HAP-1 (cell line): ENCODE measurements at regions not wholly inside any gene's neighbourhood (a gene's known extent, or its start where the extent isn't known, plus 50 kb on each side); places are given as distances from the start of the nearest gene placed in this dataset.
"Not testable (repeated sequence)": the region's sequence is repeated elsewhere in the genome, so short reads cannot be mapped to it uniquely, and the experiment has no call there.

ENCODE experiments used
- DNase-seq, 2 experiments: peaks; one replicate each; pipeline ENCODE4 v3.0.0-alpha.2; 2016 to 2020; ENCODE audit warnings: low spot score in 2 of 2
- H3K27me3 ChIP-seq: fragments of 250-450 bp; sonication (Bioruptor Pico); 2 replicates; pipeline ENCODE4 v1.5.1; 2020; ENCODE audit warnings: low read depth, mild to moderate bottlenecking, moderate library complexity
- H3K36me3 ChIP-seq: fragments of 250-450 bp; sonication (Bioruptor Pico); replicated peaks from 2 replicates; pipeline ENCODE4 v1.5.1; 2020; ENCODE audit warnings: mild to moderate bottlenecking
- H3K4me1 ChIP-seq: fragments of 250-450 bp; sonication (Bioruptor Pico); 2 replicates; pipeline ENCODE4 v1.5.1; 2020; ENCODE audit warnings: mild to moderate bottlenecking
- H3K4me3 ChIP-seq: fragments of 250-450 bp; sonication (Bioruptor Pico); 2 replicates; pipeline ENCODE4 v1.5.1; 2020; ENCODE audit warnings: mild to moderate bottlenecking, moderate library complexity
- H3K9me3 ChIP-seq: fragments of 250-450 bp; sonication (Bioruptor Pico); 2 replicates; pipeline ENCODE4 v1.5.1; 2020; ENCODE audit warnings: mild to moderate bottlenecking, moderate library complexity
- in situ Hi-C: fragments of 300-500 bp; cut with MboI; formaldehyde crosslinking; loops from 3 replicates; pipeline ENCODE4 v1.14.3; 2020; ENCODE audit warnings: low sequenced_read_pairs, inconsistent platforms, mixed read lengths

DNA sequence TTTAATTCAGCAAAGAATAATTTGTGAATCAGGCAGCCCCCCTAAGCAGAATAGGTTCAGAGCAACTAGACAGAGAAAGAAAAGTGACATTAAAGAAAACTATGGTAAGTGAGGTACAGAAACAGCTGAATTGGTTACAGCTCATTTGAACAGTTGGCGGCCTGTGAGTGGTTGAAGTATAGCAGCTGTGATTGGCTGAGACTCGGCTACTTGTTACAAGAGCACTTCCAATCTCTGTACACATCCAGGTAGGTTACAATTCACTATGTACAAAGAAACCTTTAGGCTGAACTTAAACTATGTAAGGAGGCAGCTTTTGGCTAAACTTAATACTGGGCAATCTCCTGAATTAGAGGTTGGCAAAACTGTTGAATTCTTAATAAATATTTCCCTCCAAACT is 171.1 kb upstream of the LHX8 start:
- H3K27me3 ChIP-seq: no peaks in the 10 kb centered on the region
- H3K4me1 ChIP-seq: no peaks in the 10 kb centered on the region
- no peaks in the 10 kb centered on the region for H3K9me3 ChIP-seq
- in situ Hi-C loops: no loop called here
- DNase-seq: no peak
- H3K36me3 ChIP-seq: no peaks in the 10 kb centered on the region
- no peak overlapping the region for H3K4me3 ChIP-seq

- in situ Hi-C loops: no loop called here
- Histone ChIP-seq H3K27me3 (no peaks in the 10 kb centered on the region), H3K36me3 (no peaks in the 10 kb centered on the region), H3K4me3 (no peak overlapping the region), H3K4me1 (no peaks in the 10 kb centered on the region), H3K9me3 (no peaks in the 10 kb centered on the region)
- peak in 1 of 2 experiments; percentile 40 for DNase-seq
These were observed 169.6 kb upstream of the LHX8 start for GRCh38 chr1:74964508-74965102.

DNA sequence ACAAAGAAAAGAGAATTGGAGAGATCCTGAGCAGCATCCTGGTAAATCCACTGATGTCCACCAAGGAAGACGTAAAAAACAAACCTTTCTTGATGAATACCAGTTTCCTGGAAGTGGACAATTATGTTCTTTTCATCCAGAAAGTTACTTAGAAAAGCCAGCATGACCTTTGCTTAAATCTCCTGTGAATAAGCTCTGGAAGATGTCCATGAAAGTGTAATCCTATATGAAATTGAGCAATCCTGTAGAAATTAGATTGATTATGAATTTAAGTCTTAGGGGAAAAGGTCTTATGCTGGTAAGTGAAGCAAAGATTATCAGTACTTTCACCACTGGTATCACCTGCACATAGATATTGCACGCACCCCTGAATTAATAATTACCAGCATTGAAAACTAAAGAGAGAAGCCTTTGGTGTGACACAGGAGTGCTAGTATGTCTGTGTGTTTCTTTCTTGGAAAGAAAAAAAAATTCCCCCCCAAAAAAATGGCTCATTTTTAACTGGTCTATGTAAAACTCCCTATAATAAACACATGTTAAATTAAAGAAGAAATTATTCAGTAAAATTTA is 164.5 kb upstream of the LHX8 start:
- Histone ChIP-seq H3K4me1 (no peaks in the 10 kb centered on the region), H3K4me3 (no peak overlapping the region), H3K27me3 (no peaks in the 10 kb centered on the region), H3K36me3 (no peaks in the 10 kb centered on the region), H3K9me3 (no peaks in the 10 kb centered on the region)
- in situ Hi-C loops: no loop called here
- DNase-seq: no peak

DNA sequence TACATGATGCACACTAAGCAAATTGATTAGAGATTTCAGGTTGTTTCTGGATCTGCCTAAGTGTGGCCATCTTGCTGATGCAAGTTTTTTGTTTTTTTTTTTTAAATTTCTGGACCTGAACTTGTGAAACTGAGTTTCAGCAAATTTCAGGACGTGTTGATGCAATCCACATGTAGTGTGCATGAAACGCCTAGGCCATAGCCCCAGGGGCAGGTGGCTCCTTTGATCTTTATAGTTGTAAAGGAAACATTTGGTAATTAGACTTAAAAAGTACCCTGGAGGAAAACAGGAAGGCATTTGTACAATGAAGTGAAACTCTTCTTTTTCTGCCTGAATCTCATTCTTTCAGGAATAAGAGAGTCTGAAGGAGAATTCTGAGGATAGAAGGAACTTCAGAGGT is 162.2 kb upstream of the LHX8 start:
- H3K27me3 ChIP-seq: no peaks in the 10 kb centered on the region
- H3K9me3 ChIP-seq: no peaks in the 10 kb centered on the region
- no peak for DNase-seq
- H3K36me3 ChIP-seq: no peaks in the 10 kb centered on the region
- H3K4me1 ChIP-seq: no peaks in the 10 kb centered on the region
- in situ Hi-C loops: no loop called here
- no peak overlapping the region for H3K4me3 ChIP-seq

DNA sequence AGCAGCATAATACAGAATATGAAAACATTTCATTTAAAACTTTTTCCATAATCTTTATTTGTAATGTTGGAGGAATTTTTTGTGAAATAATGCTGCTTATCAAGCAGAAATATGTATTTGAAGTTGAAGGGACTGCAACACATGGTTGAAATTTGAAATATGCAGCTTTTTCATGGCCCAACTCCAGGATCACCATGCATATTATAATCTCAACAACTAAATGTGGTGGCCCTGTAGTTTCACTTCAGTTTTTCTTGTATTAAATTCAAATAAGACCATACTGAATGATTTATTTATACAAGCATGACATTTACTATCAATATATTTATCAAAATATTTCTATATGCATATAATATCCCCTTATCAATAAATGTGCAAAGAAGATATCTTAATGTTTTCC is 157.7 kb upstream of the LHX8 start:
- H3K4me1 ChIP-seq: no peaks in the 10 kb centered on the region

GRCh38 chr1:74992448-74992847 is 141.7 kb upstream of the LHX8 start:
- in situ Hi-C loops, H3K36me3 ChIP-seq: not testable (repeated sequence)

More for the DNA sequence above, 157.7 kb upstream of the LHX8 start:
- no peak for DNase-seq
- Histone ChIP-seq H3K9me3 (no peaks in the 10 kb centered on the region), H3K4me3 (no peak overlapping the region), H3K27me3 (no peaks in the 10 kb centered on the region), H3K36me3 (no peaks in the 10 kb centered on the region)
- in situ Hi-C loops: no loop called here

GRCh38 chr1:74995821-74996220 is 138.4 kb upstream of the LHX8 start:
- in situ Hi-C loops: no loop called here

More at GRCh38 chr1:74992448-74992847, 141.7 kb upstream of the LHX8 start:
- not testable (repeated sequence) for H3K4me3 ChIP-seq, H3K4me1 ChIP-seq, DNase-seq, H3K9me3 ChIP-seq, H3K27me3 ChIP-seq

GRCh38 chr1:75010547-75010946 is 123.6 kb upstream of the LHX8 start:
- no peak for DNase-seq
- Histone ChIP-seq H3K9me3 (no peaks in the 10 kb centered on the region), H3K4me3 (no peak overlapping the region), H3K4me1 (no peaks in the 10 kb centered on the region), H3K36me3 (no peaks in the 10 kb centered on the region), H3K27me3 (no peaks in the 10 kb centered on the region)
- in situ Hi-C loops: no loop called here

More at GRCh38 chr1:74995821-74996220, 138.4 kb upstream of the LHX8 start:
- Histone ChIP-seq H3K4me3 (no peak overlapping the region), H3K9me3 (no peaks in the 10 kb centered on the region), H3K36me3 (no peaks in the 10 kb centered on the region), H3K4me1 (no peaks in the 10 kb centered on the region), H3K27me3 (peaks cover 2% of the 10 kb centered on the region; the same call in 1 of the 2 replicates)
- no peak for DNase-seq

GRCh38 chr1:75014250-75014649 is 119.9 kb upstream of the LHX8 start:
- no peak for DNase-seq
- Histone ChIP-seq H3K27me3 (no peaks in the 10 kb centered on the region), H3K9me3 (no peaks in the 10 kb centered on the region), H3K4me1 (no peaks in the 10 kb centered on the region), H3K36me3 (no peaks in the 10 kb centered on the region), H3K4me3 (no peak overlapping the region)
- in situ Hi-C loops: no loop called here

GRCh38 chr1:75023005-75023404 is 111.2 kb upstream of the LHX8 start:
- H3K4me1 ChIP-seq: no peaks in the 10 kb centered on the region
- in situ Hi-C loops: no loop called here
- H3K4me3 ChIP-seq: no peak overlapping the region
- H3K9me3 ChIP-seq: no peaks in the 10 kb centered on the region
- no peaks in the 10 kb centered on the region for H3K36me3 ChIP-seq
- H3K27me3 ChIP-seq: peaks cover 2% of the 10 kb centered on the region
- DNase-seq: no peak

DNA sequence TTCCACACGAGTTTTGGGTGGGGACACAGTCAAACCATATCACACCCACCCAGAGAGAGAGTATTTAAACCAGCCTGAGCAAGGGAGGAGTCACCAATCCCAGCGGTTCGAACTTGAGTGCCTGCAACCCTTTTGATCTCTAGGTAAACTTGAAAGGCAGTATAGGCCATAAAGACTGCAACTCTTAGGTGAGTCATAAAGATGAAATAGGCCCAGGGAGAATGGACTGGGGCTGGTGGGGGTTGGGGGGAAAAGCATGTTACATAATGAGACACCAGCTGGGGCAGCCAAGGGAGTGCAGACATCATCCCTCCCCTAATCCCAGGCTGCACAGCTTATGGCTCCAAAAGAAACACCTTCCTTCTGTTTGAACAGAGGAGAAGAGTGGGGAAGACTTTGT is 99.8 kb upstream of the LHX8 start:
- Histone ChIP-seq H3K4me1 (no peaks in the 10 kb centered on the region), H3K27me3 (no peaks in the 10 kb centered on the region), H3K9me3 (no peaks in the 10 kb centered on the region), H3K36me3 (no peaks in the 10 kb centered on the region), H3K4me3 (no peak overlapping the region)
- DNase-seq: no peak
- in situ Hi-C loops: no loop called here

DNA sequence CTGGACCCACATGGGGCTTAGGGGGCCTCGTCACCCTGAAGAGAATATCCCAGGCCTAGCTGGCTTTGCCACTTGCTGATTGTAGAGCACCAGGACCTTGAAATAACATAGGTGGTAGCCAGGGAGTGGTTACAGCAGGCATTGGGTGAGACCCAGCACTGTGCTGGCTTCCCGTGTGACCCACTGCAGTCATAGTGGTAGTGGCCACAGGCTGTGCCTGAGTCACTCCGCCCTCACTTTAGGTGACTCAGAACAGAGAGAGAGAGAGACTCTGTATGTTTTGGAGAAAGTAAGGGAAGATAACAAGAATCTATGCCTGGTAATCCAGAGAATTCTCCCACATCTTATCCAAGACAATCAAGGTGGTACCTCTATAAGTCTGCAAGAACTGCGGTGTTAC is 98.7 kb upstream of the LHX8 start:
- Histone ChIP-seq H3K36me3 (no peaks in the 10 kb centered on the region), H3K9me3 (no peaks in the 10 kb centered on the region), H3K27me3 (no peaks in the 10 kb centered on the region), H3K4me3 (no peak overlapping the region), H3K4me1 (no peaks in the 10 kb centered on the region)
- DNase-seq: no peak
- in situ Hi-C loops: no loop called here

- H3K4me3 ChIP-seq: no peak overlapping the region
- DNase-seq: no peak
These were observed 81.0 kb upstream of the LHX8 start for GRCh38 chr1:75053207-75053606.

DNA sequence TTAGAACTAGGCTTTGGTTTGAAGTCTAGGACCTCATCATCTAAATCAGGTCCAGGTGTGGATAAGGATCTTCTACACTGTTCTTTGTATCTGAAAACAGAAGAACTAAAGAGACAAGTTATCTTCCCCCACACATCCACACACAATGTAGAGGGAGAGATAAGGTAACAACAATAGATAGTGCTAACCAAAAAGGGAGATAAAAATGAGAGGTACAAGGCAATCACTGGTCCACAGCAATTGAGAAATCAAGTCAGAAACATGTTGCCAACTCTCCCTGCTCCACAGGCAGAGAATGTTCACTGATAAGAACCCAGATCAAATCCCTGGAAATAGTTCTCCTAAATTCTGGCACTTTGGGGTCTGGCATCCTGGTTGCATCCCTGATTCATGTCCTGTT is 75.8 kb upstream of the LHX8 start:
- Histone ChIP-seq H3K36me3 (no peaks in the 10 kb centered on the region), H3K27me3 (no peaks in the 10 kb centered on the region), H3K9me3 (no peaks in the 10 kb centered on the region), H3K4me3 (no peak overlapping the region), H3K4me1 (no peaks in the 10 kb centered on the region)
- DNase-seq: no peak
- in situ Hi-C loops: no loop called here

More at GRCh38 chr1:75053207-75053606, 81.0 kb upstream of the LHX8 start:
- in situ Hi-C loops: no loop called here
- H3K36me3 ChIP-seq: no peaks in the 10 kb centered on the region
- no peaks in the 10 kb centered on the region for H3K9me3 ChIP-seq
- no peaks in the 10 kb centered on the region for H3K27me3 ChIP-seq
- H3K4me1 ChIP-seq: no peaks in the 10 kb centered on the region

GRCh38 chr1:75062111-75062510 is 72.1 kb upstream of the LHX8 start:
- no peaks in the 10 kb centered on the region for H3K9me3 ChIP-seq
- no peaks in the 10 kb centered on the region for H3K36me3 ChIP-seq
- H3K27me3 ChIP-seq: no peaks in the 10 kb centered on the region
- DNase-seq: no peak
- H3K4me3 ChIP-seq: no peak overlapping the region
- in situ Hi-C loops: no loop called here
- H3K4me1 ChIP-seq: no peaks in the 10 kb centered on the region
